Ascending aorta (tissue), 2 donors: ENCODE measurements at regions not wholly inside any gene's neighbourhood (a gene's known extent, or its start where the extent isn't known, plus 50 kb on each side); places are given as distances from the start of the nearest gene placed in this dataset.
A peak's percentile ranks its signal among the peaks of the same experiment; 100 is the strongest.

Source experiments
- DNase-seq, 2 donors: peaks; one replicate each; pipeline ENCODE4 v3.0.0-alpha.2; 2019; ENCODE audit warnings: low spot score in 2 of 2
- H3K27ac ChIP-seq, 2 donors: fragments of 200-600 bp; sonication (generic); one replicate each; pipeline ENCODE4 v1.5.1; 2016 to 2017; ENCODE audit warnings: mild to moderate bottlenecking in 1 of 2
- H3K27me3 ChIP-seq: fragments of 200-600 bp; sonication (generic); one replicate; pipeline ENCODE4 v1.5.1; 2017
- H3K36me3 ChIP-seq, 2 donors: fragments of 200-600 bp; sonication (generic); one replicate each; pipeline ENCODE4 v1.5.1; 2016
- H3K4me1 ChIP-seq, 2 donors: fragments of 200-600 bp; sonication (generic); one replicate each; pipeline ENCODE4 v1.5.1; 2016 to 2017; ENCODE audit warnings: mild to moderate bottlenecking in 1 of 2
- H3K4me3 ChIP-seq, 2 donors: fragments of 200-600 bp; sonication (generic); one replicate each; pipeline ENCODE4 v1.5.1; 2016 to 2017; ENCODE audit warnings: mild to moderate bottlenecking in 1 of 2
- H3K9me3 ChIP-seq, 2 donors: fragments of 200-600 bp; sonication (generic); one replicate each; pipeline ENCODE4 v1.5.1; 2016
- CTCF ChIP-seq, 3 experiments: fragments of 200-600 bp in 2 of 3; fragments of 450-650 bp in 1 of 3; sonication (generic) in 2 of 3; IDR thresholded peaks; one replicate each; pipeline ENCODE4 v1.5.1; 2016 to 2019; ENCODE audit warnings: antibody characterized with exemption in 3 of 3, mild to moderate bottlenecking in 1 of 3, moderate library complexity in 1 of 3
- intact Hi-C: fragments of 100-400 bp; cut with DNase I; formaldehyde crosslinking; loops from one replicate; pipeline ENCODE4 v1.15.1; 2023

DNA sequence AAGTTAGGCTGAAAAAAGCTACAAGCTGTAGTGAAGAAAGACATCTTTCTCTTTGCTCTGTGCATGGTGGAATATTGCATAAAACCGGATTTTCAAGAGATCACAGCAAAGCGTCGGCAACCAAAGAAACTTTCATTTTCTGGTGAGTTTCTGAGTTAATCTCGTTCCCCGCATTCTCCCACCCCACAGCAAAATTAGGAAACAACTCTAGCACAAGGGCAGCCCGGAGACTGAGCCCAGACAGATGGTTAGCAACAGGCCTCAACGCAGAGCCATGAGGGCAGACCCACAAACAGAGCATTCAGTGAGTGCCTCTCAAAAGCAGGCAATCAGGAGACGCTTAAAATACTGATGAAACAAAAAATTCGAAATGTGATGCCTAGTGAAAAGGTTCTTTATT is 396.1 kb upstream of the KLF6 start:
- Histone ChIP-seq H3K4me1 (peaks cover 0 to 10% of the 10 kb centered on the region in 2 donors), H3K27ac (no peak overlapping the region), H3K36me3 (no peaks in the 10 kb centered on the region), H3K9me3 (no peaks in the 10 kb centered on the region), H3K27me3 (no peaks in the 10 kb centered on the region), H3K4me3 (no peak overlapping the region)
- intact Hi-C loops: no loop called here
- no peak for TF ChIP-seq CTCF (IDR thresholded peaks at IDR 0.05)
- DNase-seq: no peak

GRCh38 chr10:4177791-4178190 is 392.8 kb upstream of the KLF6 start:
- H3K27ac ChIP-seq: no peak overlapping the region
- no peak for DNase-seq
- no peak for TF ChIP-seq CTCF (IDR thresholded peaks at IDR 0.05)
- no peaks in the 10 kb centered on the region for H3K36me3 ChIP-seq
- no peaks in the 10 kb centered on the region for H3K9me3 ChIP-seq
- intact Hi-C loops: no loop called here
- no peaks in the 10 kb centered on the region for H3K27me3 ChIP-seq
- H3K4me1 ChIP-seq: peaks cover 0 to 2% of the 10 kb centered on the region in 2 donors
- no peak overlapping the region for H3K4me3 ChIP-seq

DNA sequence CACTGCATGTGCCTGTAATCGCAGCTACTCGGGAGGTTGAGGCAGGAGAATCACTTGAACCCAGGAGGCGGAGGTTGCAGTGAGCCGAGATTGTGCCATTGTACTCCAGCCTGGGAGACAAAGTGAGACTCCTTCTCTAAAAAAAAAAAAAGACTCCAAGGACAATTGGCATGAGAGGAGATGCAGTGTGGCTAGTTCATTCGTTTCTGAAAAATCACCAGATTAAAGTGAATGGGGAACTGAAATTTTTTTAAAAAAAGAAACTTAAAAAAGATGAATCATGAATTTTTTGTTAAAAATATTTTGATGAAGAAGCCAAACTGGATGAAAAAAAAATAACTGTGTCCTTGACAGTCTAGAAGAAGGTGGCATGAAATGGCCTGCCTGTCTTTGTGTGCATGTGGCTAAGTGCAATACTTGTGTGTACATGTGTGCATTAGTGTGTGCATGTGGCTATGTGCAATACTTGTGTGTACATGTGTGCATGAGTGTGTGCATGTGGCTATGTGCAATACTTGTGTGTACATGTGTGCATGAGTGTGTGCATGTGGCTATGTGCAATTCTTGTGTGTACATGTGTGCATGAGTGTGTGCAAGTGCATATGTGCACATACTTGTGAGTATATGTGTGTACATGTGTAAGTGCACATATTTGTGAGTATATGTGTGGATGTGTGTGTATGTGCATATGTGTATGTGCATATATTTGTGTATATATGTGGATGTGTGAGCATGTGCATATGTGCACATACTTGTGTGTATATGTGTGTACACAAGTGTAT is 391.7 kb upstream of the KLF6 start:
- Histone ChIP-seq H3K4me1 (peaks cover 0 to 2% of the 10 kb centered on the region in 2 donors), H3K36me3 (no peaks in the 10 kb centered on the region), H3K4me3 (no peak overlapping the region), H3K27me3 (no peaks in the 10 kb centered on the region), H3K9me3 (no peaks in the 10 kb centered on the region), H3K27ac (peak overlapping the region; percentile 27 to 41)
- no peak for TF ChIP-seq CTCF (IDR thresholded peaks at IDR 0.05)
- DNase-seq: no peak
- intact Hi-C loops: no loop called here

- DNase-seq: no peak
- H3K4me3 ChIP-seq: no peak overlapping the region
- no peaks in the 10 kb centered on the region for H3K36me3 ChIP-seq
- intact Hi-C loops: no loop called here
- TF ChIP-seq CTCF (IDR thresholded peaks at IDR 0.05): no peak
- H3K9me3 ChIP-seq: no peaks in the 10 kb centered on the region
- no peak overlapping the region for H3K27ac ChIP-seq
- H3K4me1 ChIP-seq: peaks cover 0 to 2% of the 10 kb centered on the region in 2 donors
- no peaks in the 10 kb centered on the region for H3K27me3 ChIP-seq
These were observed 389.2 kb upstream of the KLF6 start for GRCh38 chr10:4174197-4174596.

GRCh38 chr10:4170633-4171314 is 385.8 kb upstream of the KLF6 start:
- Histone ChIP-seq H3K9me3 (no peaks in the 10 kb centered on the region), H3K27me3 (no peaks in the 10 kb centered on the region), H3K36me3 (no peaks in the 10 kb centered on the region), H3K4me1 (no peaks in the 10 kb centered on the region), H3K27ac (no peak overlapping the region), H3K4me3 (no peak overlapping the region)
- intact Hi-C loops: no loop called here
- no peak for DNase-seq
- no peak for TF ChIP-seq CTCF (IDR thresholded peaks at IDR 0.05)
